ENCODE measurements at regions not wholly inside any gene's neighbourhood (a gene's known extent, or its start where the extent isn't known, plus 50 kb on each side); places are given as distances from the start of the nearest gene placed in this dataset.

- no peak for TF ChIP-seq CTCF (IDR thresholded peaks at IDR 0.05 in 2 of 3, conservative IDR thresholded peaks at IDR 0.05 in 1 of 3; ENCODE audit: borderline replicate concordance in 1 of 3, insufficient read depth in 1 of 3, low read depth in 2 of 3, low read length in 2 of 3)
- no peak for TF ChIP-seq POLR2A (IDR thresholded peaks at IDR 0.05; ENCODE audit: borderline replicate concordance, extremely low read depth, insufficient read depth, insufficient read length)
- TF ChIP-seq EGR1 (IDR thresholded peaks at IDR 0.05; ENCODE audit: low read depth): no peak
- no peak for TF ChIP-seq EZH2 (IDR thresholded peaks at IDR 0.05)
- no peak for TF ChIP-seq RAD21 (IDR thresholded peaks at IDR 0.05; ENCODE audit: low read depth)
- no peak for TF ChIP-seq CEBPB (IDR thresholded peaks at IDR 0.05; ENCODE audit: low read depth)
- no peak for TF ChIP-seq SIN3A (IDR thresholded peaks at IDR 0.05; ENCODE audit: low read depth)
- TF ChIP-seq POLR2AphosphoS5 (IDR thresholded peaks at IDR 0.05; ENCODE audit: low read depth, low read length): no peak
- TF ChIP-seq JUND (IDR thresholded peaks at IDR 0.05): no peak
- no peak for TF ChIP-seq ATF3 (IDR thresholded peaks at IDR 0.05)
These were observed 584.1 kb downstream of the INSC start for GRCh38 chr11:15698855-15699254.

Measured in HCT116 (cell line).